Ureter (tissue), 1 donor: ENCODE measurements at regions not wholly inside any gene's neighbourhood (a gene's known extent, or its start where the extent isn't known, plus 50 kb on each side); places are given as distances from the start of the nearest gene placed in this dataset.
"Not testable (repeated sequence)": the region's sequence is repeated elsewhere in the genome, so short reads cannot be mapped to it uniquely, and the experiment has no call there.

ENCODE experiments used
- DNase-seq: peaks from one replicate; pipeline ENCODE4 v3.0.0-alpha.2; 2020; ENCODE audit warnings: low spot score
- donor health status: DM: yes; HTN: yes; CAD: no.

DNA sequence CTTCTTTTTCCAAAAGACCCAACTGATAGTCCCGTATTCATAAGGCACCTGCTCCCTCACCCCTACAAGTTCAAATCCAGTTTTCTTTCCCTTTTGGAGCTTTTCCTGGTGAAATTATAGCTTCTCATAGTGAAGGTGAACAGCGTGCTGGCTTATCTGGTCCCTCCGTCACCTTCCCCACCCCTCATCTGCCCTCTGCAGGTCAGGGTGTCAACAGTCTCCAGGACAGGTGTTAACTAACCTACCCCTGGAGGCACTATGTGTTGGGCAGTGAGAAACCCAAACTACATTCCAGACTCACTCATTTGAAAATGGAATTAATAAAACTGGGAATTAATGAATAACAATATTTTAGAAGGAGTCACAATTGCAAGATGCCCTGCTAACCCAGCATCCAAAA, 109.0 kb upstream of the TAS2R1 start:
- DNase-seq = no peak

- no peak for DNase-seq
These were observed 107.1 kb upstream of the TAS2R1 start for GRCh38 chr5:9737265-9737664.

DNA sequence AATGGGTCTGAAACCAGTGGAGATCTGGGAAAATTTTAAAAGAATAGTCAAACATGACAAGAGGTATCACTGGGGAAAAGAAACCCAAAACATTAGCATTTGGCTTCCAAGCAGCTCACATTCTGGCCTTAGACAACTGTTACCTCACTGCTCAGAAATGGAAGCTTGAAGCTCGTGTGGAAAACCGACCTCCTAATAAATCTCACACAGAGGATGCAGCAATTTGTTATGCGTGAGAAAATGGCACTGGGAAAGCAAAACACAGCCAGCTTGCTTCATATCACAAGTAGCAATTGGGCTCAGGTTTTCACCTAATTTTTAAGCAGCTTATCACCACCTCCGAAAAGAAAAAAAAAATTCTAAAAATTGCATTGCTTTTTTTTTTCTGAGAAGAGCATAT, 103.3 kb upstream of the TAS2R1 start:
- no peak for DNase-seq

- DNase-seq = no peak
These were observed 101.0 kb upstream of the TAS2R1 start for GRCh38 chr5:9731159-9731558.

- DNase-seq = no peak
These were observed 98.1 kb upstream of the TAS2R1 start for GRCh38 chr5:9728261-9728660.

DNA sequence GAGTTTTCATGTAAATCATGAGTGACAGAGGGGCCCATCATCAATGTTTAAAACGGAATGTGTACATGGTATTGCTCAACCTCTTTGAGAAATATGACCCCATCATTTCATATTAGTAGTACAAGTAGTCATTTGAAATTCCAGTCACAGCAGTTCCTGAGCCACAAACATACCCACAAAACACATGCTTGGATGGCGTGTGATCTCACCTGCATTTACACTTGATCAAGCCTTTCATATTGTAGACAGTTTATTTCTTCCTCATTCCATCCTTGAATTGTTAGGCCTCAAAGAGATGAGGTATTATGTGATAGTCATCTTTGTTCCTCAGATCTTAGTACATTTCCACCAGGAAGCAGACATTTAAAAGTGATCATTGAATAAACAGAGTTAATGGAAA, 96.8 kb upstream of the TAS2R1 start:
- no peak for DNase-seq

DNA sequence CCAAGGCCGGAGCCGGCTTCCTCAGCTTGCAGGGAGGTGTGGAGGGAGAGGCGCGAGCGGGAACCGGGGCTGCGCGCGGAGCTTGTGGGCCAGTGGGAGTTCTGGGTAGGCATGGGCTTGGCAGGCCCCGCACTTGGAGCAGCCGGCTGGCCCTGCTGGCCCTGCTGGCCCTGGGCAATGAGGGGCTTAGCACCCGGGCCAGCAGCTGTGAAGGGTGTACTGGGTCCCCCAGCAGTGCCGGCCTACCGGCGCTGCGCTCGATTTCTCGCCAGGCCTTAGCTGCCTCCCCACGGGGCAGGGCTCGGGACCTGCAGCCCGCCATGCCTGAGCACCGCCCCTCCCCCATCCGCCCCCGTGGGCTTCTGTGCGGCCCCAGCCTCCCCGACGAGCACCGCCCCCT, 95.1 kb upstream of the TAS2R1 start:
- DNase-seq = not testable (repeated sequence)

DNA sequence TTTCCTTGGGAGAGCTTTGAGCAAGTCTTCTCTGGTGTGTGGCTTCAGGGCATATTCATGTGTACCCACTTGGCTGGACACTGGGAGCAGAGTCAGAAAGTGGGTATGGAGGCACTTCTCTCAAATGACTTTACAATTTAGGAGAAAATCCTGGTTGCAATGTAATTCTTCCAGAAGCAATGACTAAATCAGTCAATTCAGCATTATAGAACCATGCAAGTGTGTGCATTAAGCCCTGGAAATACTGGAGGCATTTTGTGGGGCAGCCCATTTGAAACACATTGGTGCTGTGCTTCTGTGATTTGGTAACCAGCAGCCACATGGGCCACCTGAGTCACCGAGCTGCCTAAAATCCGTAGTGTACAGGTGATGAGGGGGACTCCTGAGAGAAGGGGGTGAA, 94.6 kb upstream of the TAS2R1 start:
- no peak for DNase-seq

GRCh38 chr5:9722601-9723180, 92.5 kb upstream of the TAS2R1 start:
- no peak for DNase-seq

- DNase-seq = no peak
These were observed 91.0 kb upstream of the TAS2R1 start for GRCh38 chr5:9721161-9721560.

- DNase-seq = no peak
These were observed 90.2 kb upstream of the TAS2R1 start for GRCh38 chr5:9720361-9720760.

DNA sequence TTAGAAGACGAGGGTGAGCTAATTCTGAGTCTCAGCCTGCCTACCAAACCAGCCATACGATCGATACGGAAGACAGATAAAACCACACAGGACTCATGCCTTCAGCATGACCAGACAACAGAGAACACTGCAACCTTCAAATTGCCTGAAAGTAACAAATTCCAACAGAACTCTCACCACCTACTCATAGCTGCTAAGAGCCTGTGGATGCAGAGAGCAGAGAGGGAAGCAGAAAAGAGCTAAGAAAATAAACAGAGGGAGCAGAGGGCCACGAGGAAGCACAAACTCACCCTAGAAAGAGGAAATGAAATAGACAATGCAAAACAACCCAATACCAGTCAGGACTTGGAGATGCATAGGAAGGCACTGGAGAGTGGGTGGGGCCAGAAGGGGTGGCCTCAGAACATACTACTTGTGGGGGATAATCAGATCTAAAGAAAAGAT, 86.7 kb upstream of the TAS2R1 start:
- DNase-seq = no peak

GRCh38 chr5:9715891-9716335, 85.8 kb upstream of the TAS2R1 start:
- no peak for DNase-seq

GRCh38 chr5:9713959-9714586, 83.9 kb upstream of the TAS2R1 start:
- DNase-seq = no peak

- no peak for DNase-seq
These were observed 83.2 kb upstream of the TAS2R1 start for GRCh38 chr5:9713356-9713755.

GRCh38 chr5:9712911-9713310, 82.8 kb upstream of the TAS2R1 start:
- DNase-seq = no peak

GRCh38 chr5:9712506-9712905, 82.4 kb upstream of the TAS2R1 start:
- no peak for DNase-seq

DNA sequence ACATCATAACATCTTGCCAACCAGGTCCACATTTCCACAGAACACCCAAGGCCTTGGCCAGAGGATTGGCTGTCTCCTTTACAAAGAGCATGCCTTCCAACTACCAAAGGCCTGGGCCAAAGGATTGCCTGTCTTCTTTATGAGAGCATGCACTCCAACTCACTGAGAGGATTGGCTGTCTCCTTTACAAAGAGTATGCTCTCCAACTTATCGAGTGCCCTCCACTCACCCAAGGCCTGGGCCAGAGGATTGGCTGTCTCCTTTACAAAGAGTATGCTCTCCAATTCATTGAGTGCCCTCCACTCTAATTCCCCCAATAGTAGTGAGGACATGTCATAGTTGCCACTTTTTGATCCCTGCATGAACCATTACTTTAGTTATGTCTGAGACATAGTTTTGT, 79.9 kb upstream of the TAS2R1 start:
- no peak for DNase-seq

GRCh38 chr5:9707732-9708462, 77.7 kb upstream of the TAS2R1 start:
- DNase-seq = no peak

DNA sequence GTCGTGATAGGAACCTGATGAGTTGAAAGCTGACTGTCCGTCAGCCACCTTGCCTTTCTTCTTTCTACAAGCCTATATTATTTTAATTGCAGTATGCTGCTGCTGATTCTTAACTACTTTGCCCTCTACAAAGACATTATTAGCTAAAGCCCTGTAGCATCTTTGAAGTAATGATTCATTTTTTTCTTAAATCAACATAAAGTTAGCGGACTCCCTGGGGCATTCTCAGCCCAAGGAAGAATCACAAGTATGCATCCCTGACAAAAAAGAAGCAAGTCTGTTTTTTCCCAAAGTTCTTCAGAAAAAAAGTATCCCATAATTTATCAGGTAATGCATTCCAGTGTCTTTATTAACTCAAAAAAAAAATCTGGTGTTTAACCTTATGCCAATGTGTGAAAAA, 69.5 kb upstream of the TAS2R1 start:
- DNase-seq = no peak

- no peak for DNase-seq
These were observed 68.7 kb upstream of the TAS2R1 start for GRCh38 chr5:9698841-9699240.

DNA sequence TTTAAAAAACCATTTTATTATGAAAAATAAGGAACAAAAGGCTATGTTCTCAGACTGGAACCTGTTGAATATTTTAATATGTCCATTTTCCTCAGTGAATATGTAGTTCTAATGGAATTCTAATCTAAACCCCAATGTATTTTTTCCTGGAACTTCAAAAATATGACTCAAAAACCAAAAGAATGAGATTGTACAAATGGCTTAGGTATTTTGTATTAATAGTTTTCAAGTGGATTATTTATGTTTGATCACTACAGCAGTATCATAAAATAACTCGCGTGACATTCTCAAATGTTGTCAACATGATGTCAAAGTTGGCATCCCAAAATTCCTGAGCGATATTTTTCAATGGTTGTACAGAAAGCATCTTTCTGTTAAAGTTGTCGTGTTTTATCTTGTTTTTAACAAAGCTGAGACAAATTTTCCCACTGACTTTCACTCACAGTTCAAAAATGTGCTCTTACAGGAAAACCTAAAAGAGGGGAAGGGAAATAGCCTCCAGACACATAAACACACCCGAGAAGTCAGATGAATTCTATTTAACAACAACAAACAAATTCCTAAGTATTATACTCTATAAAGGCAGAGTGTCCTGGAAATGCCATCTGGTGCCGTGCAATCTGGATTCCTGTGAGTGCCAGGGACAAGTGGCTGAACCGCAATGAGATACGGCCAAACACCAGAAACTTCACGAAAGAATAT, 68.1 kb upstream of the TAS2R1 start:
- DNase-seq = no peak

- DNase-seq = no peak
These were observed 62.4 kb upstream of the TAS2R1 start for GRCh38 chr5:9692576-9692975.
